HepG2 (cell line): ENCODE measurements at regions not wholly inside any gene's neighbourhood (a gene's known extent, or its start where the extent isn't known, plus 50 kb on each side); places are given as distances from the start of the nearest gene placed in this dataset.

Experiments used
- ATAC-seq: fragments of 200-7000 bp; cut with Tn5 transposase; 3 replicates; pipeline ENCODE4 v1.9.1; 2020; ENCODE audit warnings: mild to moderate bottlenecking, moderate library complexity
- BruUV-seq: library from RNA; stranded (reverse); fragments of 400-500 nt; replicated peaks from 2 replicates; lab custom pipeline; 2021; lab: Mats Ljungman, UMichigan
- CTCF ChIA-PET: fragments of 300-600 bp; formaldehyde crosslinking; extraction: SDS; loops from one replicate; lab custom pipeline; 2021; ENCODE audit warnings: low total read pairs, inconsistent platforms, low intra/inter-chr PET ratio; lab: Yijun Ruan, JAX
- POLR2A ChIA-PET: fragments of 350-600 bp; sonication (Branson Sonifier 250); formaldehyde crosslinking; loops from one replicate; lab custom pipeline; 2020; ENCODE audit warnings: antibody characterized with exemption, inconsistent platforms; lab: Yijun Ruan, JAX
- DNase-seq: peaks from one replicate; pipeline ENCODE4 v3.0.0-alpha.2; 2015; ENCODE audit warnings: low spot score
- FAIRE-seq: peaks from 3 replicates; lab custom pipeline; 2011; peaks lifted over from hg19 to GRCh38; lab: Jason Lieb, UNC
- H2AFZ ChIP-seq: one replicate; pipeline ENCODE4 v1.6.1; 2011; ENCODE audit warnings: low read length, inconsistent platforms
- H3K27ac ChIP-seq: fragments of 300-600 bp; 3 replicates; pipeline ENCODE4 v1.8.0; 2011; ENCODE audit warnings: mixed run types, mild to moderate bottlenecking, mixed read lengths, low read length, inconsistent platforms; ENCODE audit not compliant: insufficient read depth; ENCODE audit errors: extremely low read length
- H3K27me3 ChIP-seq, 2 experiments: fragments of 200-600 bp in 1 of 2; 2 replicates in 1 of 2; 3 replicates in 1 of 2; pipeline versions ENCODE4 v1.6.0 to v1.8.0; 2011; ENCODE audit warnings: low read length in 2 of 2, mild to moderate bottlenecking in 2 of 2, moderate library complexity in 2 of 2, inconsistent platforms in 1 of 2; ENCODE audit not compliant: insufficient read depth in 2 of 2, control insufficient read depth in 1 of 2
- H3K36me3 ChIP-seq, 2 experiments: fragments of 200-600 bp in 1 of 2; replicated peaks in 1 of 2; 2 replicates in 1 of 2; 3 replicates in 1 of 2; pipeline versions ENCODE4 v1.5.1 to v1.8.0; 2011; ENCODE audit warnings: low read length in 2 of 2, inconsistent platforms in 1 of 2; ENCODE audit not compliant: insufficient read depth in 2 of 2, control insufficient read depth in 1 of 2
- H3K4me1 ChIP-seq: 2 replicates; pipeline ENCODE4 v1.5.1; 2012; ENCODE audit warnings: low read length, inconsistent platforms; ENCODE audit not compliant: insufficient read depth
- H3K4me2 ChIP-seq: 2 replicates; pipeline ENCODE4 v1.6.0; 2011; ENCODE audit warnings: low read depth, low read length, inconsistent platforms
- H3K4me3 ChIP-seq, 3 experiments: fragments of 200-600 bp in 1 of 3; sonication (generic), shearing (Covaris generic) in 1 of 3; replicated peaks in 1 of 3; 2 replicates each; pipeline ENCODE4 v1.5.1; 2011 to 2016; ENCODE audit warnings: low read length in 3 of 3, inconsistent platforms in 2 of 3, low read depth in 2 of 3, mild to moderate bottlenecking in 2 of 3, control low read depth in 1 of 3, mixed read lengths in 1 of 3; ENCODE audit not compliant: insufficient read depth in 1 of 3
- H3K79me2 ChIP-seq: one replicate; pipeline ENCODE4 v1.6.1; 2011; ENCODE audit warnings: low read length, inconsistent platforms; ENCODE audit not compliant: insufficient read depth
- H3K9ac ChIP-seq: 2 replicates; pipeline ENCODE4 v1.6.0; 2011; ENCODE audit warnings: mild to moderate bottlenecking, low read depth, low read length, inconsistent platforms; ENCODE audit not compliant: insufficient read depth
- H3K9me3 ChIP-seq: 2 replicates; pipeline ENCODE4 v1.5.1; 2012; ENCODE audit warnings: mild to moderate bottlenecking, low read length
- H4K20me1 ChIP-seq: 2 replicates; pipeline ENCODE4 v1.6.0; 2011; ENCODE audit warnings: inconsistent platforms, mild to moderate bottlenecking, low read length, moderate library complexity; ENCODE audit not compliant: insufficient read depth
- BORCS8-MEF2B ChIP-seq: sonication (generic); formaldehyde crosslinking; IDR thresholded peaks from 2 replicates; pipeline ENCODE4 v1.8.0; 2022; ENCODE audit warnings: mild to moderate bottlenecking, missing genetic modification reagents
- DPF2 ChIP-seq: sonication (generic); formaldehyde crosslinking; IDR thresholded peaks from 2 replicates; pipeline ENCODE4 v1.4.0; 2020; ENCODE audit warnings: mild to moderate bottlenecking, low read depth, missing genetic modification reagents, borderline replicate concordance
- HBP1 ChIP-seq: IDR thresholded peaks from 2 replicates; pipeline ENCODE4 v1.6.1; 2016; ENCODE audit warnings: low read depth, control low read depth
- HOXA7 ChIP-seq: sonication (generic); formaldehyde crosslinking; IDR thresholded peaks from 2 replicates; pipeline ENCODE4 v1.8.1; 2022; ENCODE audit warnings: mild to moderate bottlenecking, missing genetic modification reagents, moderate library complexity
- JDP2 ChIP-seq: sonication (generic); formaldehyde crosslinking; IDR thresholded peaks from 2 replicates; pipeline ENCODE4 v1.8.1; 2022; ENCODE audit warnings: missing genetic modification reagents, borderline replicate concordance
- MIXL1 ChIP-seq: IDR thresholded peaks from 2 replicates; pipeline ENCODE4 v1.6.1; 2016
- NCOR1 ChIP-seq: fragments of 200-600 bp; sonication (generic); IDR thresholded peaks from 2 replicates; pipeline ENCODE4 v1.7.0; 2017; ENCODE audit warnings: antibody characterized with exemption, low read length, borderline replicate concordance
- RAD21 ChIP-seq: fragments of 450-650 bp; formaldehyde crosslinking; IDR thresholded peaks from 2 replicates; pipeline ENCODE4 v1.5.0; 2020; ENCODE audit warnings: mild to moderate bottlenecking
- SALL2 ChIP-seq: sonication (generic); formaldehyde crosslinking; IDR thresholded peaks from 2 replicates; pipeline ENCODE4 v1.8.1; 2023; ENCODE audit warnings: mild to moderate bottlenecking, missing genetic modification reagents, inconsistent platforms
- SSRP1 ChIP-seq: IDR thresholded peaks from 2 replicates; pipeline ENCODE4 v1.6.1; 2016; ENCODE audit warnings: control low read depth
- TSC22D2 ChIP-seq: sonication (generic); formaldehyde crosslinking; IDR thresholded peaks from 2 replicates; pipeline ENCODE4 v1.5.1; 2020; ENCODE audit warnings: missing genetic modification reagents, mild to moderate bottlenecking, borderline replicate concordance
- ZNF256 ChIP-seq: sonication (generic); formaldehyde crosslinking; conservative IDR thresholded peaks from 2 replicates; pipeline ENCODE4 v1.4.0; 2020; ENCODE audit warnings: missing genetic modification reagents
- ZNF317 ChIP-seq: sonication (generic); formaldehyde crosslinking; IDR thresholded peaks from 2 replicates; pipeline ENCODE4 v1.5.0; 2020; ENCODE audit warnings: mild to moderate bottlenecking, missing genetic modification reagents
- ZSCAN9 ChIP-seq: IDR thresholded peaks from 2 replicates; pipeline ENCODE4 v1.6.1; 2016; ENCODE audit warnings: borderline replicate concordance
- WGBS: methylation state at CpG from one replicate; pipeline ENCODE4 v1.1.6; 2017; ENCODE audit warnings: low lambda C conversion rate; 5-methylcytosine and 5-hydroxymethylcytosine counted together
- in situ Hi-C: cut with HindIII; loops from 2 replicates; pipeline ENCODE4 v1.10.0; 2017; ENCODE audit warnings: low pct_unique_long_range_greater_than_20kb; ENCODE audit not compliant: extremely low pct_ligation_motif_present
- intact Hi-C: fragments of 100-400 bp; cut with micrococcal nuclease; formaldehyde crosslinking; loops from one replicate; pipeline ENCODE4 v1.10.0; 2022; ENCODE audit not compliant: unreplicated experiment

- no peak for ATAC-seq
- intact Hi-C loops: no loop called here
Measured at GRCh38 chr2:75319951-75320350, 120.6 kb upstream of the TACR1 start.

DNA sequence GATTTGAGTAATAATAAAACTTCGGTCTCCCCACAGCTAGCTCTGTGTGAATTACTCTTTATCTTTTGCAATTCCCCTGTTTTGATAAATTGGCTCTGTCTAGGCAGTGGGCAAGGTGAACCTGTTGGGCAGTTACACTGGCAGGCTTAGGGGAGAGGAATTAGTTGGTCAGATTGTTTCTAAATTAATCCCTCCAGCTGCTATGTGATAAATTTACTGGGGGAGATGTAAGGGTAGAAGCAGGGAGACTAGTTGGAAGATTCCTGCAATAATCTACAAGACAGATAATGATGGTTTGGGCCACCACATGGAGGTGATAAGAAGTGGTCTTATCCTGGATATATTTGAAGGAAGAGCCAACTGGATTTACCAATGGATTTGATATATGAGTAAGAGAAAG, 118.5 kb upstream of the TACR1 start:
- FAIRE-seq: no peak
- no peak for ATAC-seq
- peaks cover 0 to 9% of the 10 kb centered on the region in 2 experiments; a peak in 3 of 5 replicates for H3K27me3 ChIP-seq
- no peaks in the 10 kb centered on the region for H3K36me3 ChIP-seq
- CTCF ChIA-PET: no interaction called here
- in situ Hi-C loops: loop anchor here (5.0 kb wide), 1 partner anchor 84 kb away; no protein-coding TSS in a partner anchor
- no peak overlapping the region for H3K4me2 ChIP-seq
- DNase-seq: no peak
- no peak overlapping the region for H3K9ac ChIP-seq
- WGBS: 11% methylated on average over 1 of the region's 1 CpG
- no peak overlapping the region for H2AFZ ChIP-seq
- TF ChIP-seq RAD21 (no peak), HBP1 (CRISPR knock-in tag) (no peak), TSC22D2 (CRISPR knock-in tag) (no peak), MIXL1 (no peak), SSRP1 (no peak), JDP2 (CRISPR knock-in tag) (no peak), DPF2 (no peak), ZNF256 (CRISPR knock-in tag) (no peak), ZSCAN9 (CRISPR knock-in tag) (no peak)
- no TSS peak for BruUV-seq
- POLR2A ChIA-PET: no interaction called here
- H3K9me3 ChIP-seq: no peaks in the 10 kb centered on the region
- no peaks in the 10 kb centered on the region for H3K4me1 ChIP-seq
- H3K27ac ChIP-seq: no peak overlapping the region
- H3K4me3 ChIP-seq: no peak overlapping the region
- intact Hi-C loops: no loop called here
- H4K20me1 ChIP-seq: no peaks in the 10 kb centered on the region
- no peaks in the 10 kb centered on the region for H3K79me2 ChIP-seq

More at GRCh38 chr2:75319951-75320350, 120.6 kb upstream of the TACR1 start:
- H3K27ac ChIP-seq: no peak overlapping the region
- H4K20me1 ChIP-seq: no peaks in the 10 kb centered on the region
- H3K9me3 ChIP-seq: no peaks in the 10 kb centered on the region
- 5% methylated on average over 2 of the region's 2 CpGs for WGBS
- TF ChIP-seq BORCS8-MEF2B (CRISPR knock-in tag): no peak
- no peak for TF ChIP-seq NCOR1
- TF ChIP-seq SALL2 (CRISPR knock-in tag): no peak
- no peak for TF ChIP-seq ZNF317 (CRISPR knock-in tag)
- TF ChIP-seq HOXA7 (CRISPR knock-in tag): no peak
- TF ChIP-seq, all 625 proteins: peak for 0
- Histone ChIP-seq H3K4me2 (no peak overlapping the region), H3K36me3 (no peaks in the 10 kb centered on the region), H3K27me3 (peaks cover 0 to 9% of the 10 kb centered on the region in 2 experiments; a peak in 3 of 5 replicates), H3K79me2 (no peaks in the 10 kb centered on the region), H3K4me3 (no peak overlapping the region), H3K4me1 (no peaks in the 10 kb centered on the region), H2AFZ (no peak overlapping the region), H3K9ac (no peak overlapping the region)
- BruUV-seq: no TSS peak
- ChIA-PET POLR2A (no interaction called here), CTCF (no interaction called here)
- DNase-seq: no peak
- in situ Hi-C loops: loop anchor here (5.0 kb wide), 1 partner anchor 82 kb away; no protein-coding TSS in a partner anchor
- FAIRE-seq: no peak
